SK-N-SH (cell line): ENCODE measurements at regions not wholly inside any gene's neighbourhood (a gene's known extent, or its start where the extent isn't known, plus 50 kb on each side); places are given as distances from the start of the nearest gene placed in this dataset.

Source experiments
- CTCF ChIA-PET: fragments of 300-600, 350-600 bp; formaldehyde crosslinking; extraction: SDS; loops from one replicate; lab custom pipeline; 2021; lab: Yijun Ruan, JAX
- POLR2A ChIA-PET: fragments of 350-600 bp; sonication (Branson Sonifier 250); formaldehyde crosslinking; extraction: SDS; loops from one replicate; lab custom pipeline; 2020; ENCODE audit warnings: antibody characterized with exemption, inconsistent platforms; lab: Yijun Ruan, JAX
- DNase-seq: peaks from one replicate; pipeline ENCODE4 v3.0.0; 2012
- H2AFZ ChIP-seq: fragments of 200-600 bp; sonication (generic); 2 replicates; pipeline ENCODE4 v1.8.1; 2016; ENCODE audit warnings: antibody characterized with exemption, mild to moderate bottlenecking, low read depth
- H3F3A ChIP-seq: fragments of 200-600 bp; sonication (generic); replicated peaks from 2 replicates; pipeline ENCODE3; 2016; ENCODE audit warnings: antibody characterized with exemption, mild to moderate bottlenecking; ENCODE audit not compliant: insufficient read depth
- H3K27ac ChIP-seq, 2 experiments: fragments of 200-500 bp in 1 of 2; fragments of 200-600 bp in 1 of 2; sonication (Bioruptor generic) in 1 of 2; sonication (generic), shearing (Covaris generic) in 1 of 2; 2 replicates each; pipeline versions ENCODE4 v1.5.1 to v1.6.1; 2014 to 2016; ENCODE audit warnings: low read depth in 2 of 2, inconsistent platforms in 1 of 2, low read length in 1 of 2, mild to moderate bottlenecking in 1 of 2, mixed read lengths in 1 of 2
- H3K27me3 ChIP-seq: fragments of 200-600 bp; sonication (generic), shearing (Covaris generic); 2 replicates; pipeline ENCODE4 v1.6.1; 2016; ENCODE audit warnings: mixed run types; ENCODE audit not compliant: insufficient read depth
- H3K36me3 ChIP-seq, 2 experiments: fragments of 200-500 bp in 1 of 2; fragments of 200-600 bp in 1 of 2; sonication (Bioruptor generic) in 1 of 2; sonication (generic) in 1 of 2; replicated peaks in 1 of 2; 2 replicates each; pipeline versions ENCODE3 to v1.5.1; 2014 to 2016; ENCODE audit warnings: low read length in 1 of 2, mild to moderate bottlenecking in 1 of 2; ENCODE audit not compliant: insufficient read depth in 2 of 2, control insufficient read depth in 1 of 2
- H3K4me1 ChIP-seq, 2 experiments: fragments of 200-500 bp in 1 of 2; fragments of 200-600 bp in 1 of 2; sonication (Bioruptor generic) in 1 of 2; sonication (generic), shearing (Covaris generic) in 1 of 2; 2 replicates each; pipeline versions ENCODE4 v1.5.1 to v1.6.1; 2014 to 2016; ENCODE audit warnings: low read depth in 1 of 2, low read length in 1 of 2, mixed run types in 1 of 2; ENCODE audit not compliant: insufficient read depth in 2 of 2, control insufficient read depth in 1 of 2
- H3K4me2 ChIP-seq: fragments of 200-600 bp; sonication (generic), shearing (Covaris generic); 2 replicates; pipeline ENCODE4 v1.6.1; 2017; ENCODE audit warnings: mixed run types
- H3K4me3 ChIP-seq, 2 experiments: fragments of 200-500 bp in 1 of 2; fragments of 200-600 bp in 1 of 2; sonication (Bioruptor generic) in 1 of 2; sonication (generic), shearing (Covaris generic) in 1 of 2; 2 replicates each; pipeline versions ENCODE4 v1.5.1 to v1.8.1; 2014 to 2016; ENCODE audit warnings: low read depth in 2 of 2, inconsistent platforms in 1 of 2, low read length in 1 of 2, mild to moderate bottlenecking in 1 of 2, mixed read lengths in 1 of 2, moderate library complexity in 1 of 2
- H3K79me2 ChIP-seq: fragments of 200-600 bp; sonication (generic); 2 replicates; pipeline ENCODE4 v1.8.1; 2017; ENCODE audit warnings: mild to moderate bottlenecking; ENCODE audit not compliant: insufficient read depth
- H3K9ac ChIP-seq: fragments of 200-600 bp; sonication (generic); 2 replicates; pipeline ENCODE4 v1.6.1; 2017; ENCODE audit warnings: mixed run types
- H3K9me2 ChIP-seq: fragments of 200-600 bp; sonication (generic); 2 replicates; pipeline ENCODE4 v1.6.1; 2017; ENCODE audit warnings: mixed run types
- H3K9me3 ChIP-seq: fragments of 200-600 bp; sonication (generic); 2 replicates; pipeline ENCODE4 v1.6.1; 2017; ENCODE audit warnings: mixed run types, mild to moderate bottlenecking, moderate library complexity
- H4K20me1 ChIP-seq: fragments of 200-600 bp; sonication (generic); 2 replicates; pipeline ENCODE4 v1.6.1; 2017; ENCODE audit warnings: mild to moderate bottlenecking, mixed run types; ENCODE audit not compliant: insufficient read depth
- CHD2 ChIP-seq: fragments of 150-350 bp; IDR thresholded peaks from 2 replicates; pipeline ENCODE4 v1.6.1; 2018; ENCODE audit warnings: low read length; ENCODE audit not compliant: partially characterized antibody
- ELF1 ChIP-seq: IDR thresholded peaks from 2 replicates; pipeline ENCODE4 v1.4.0; 2012
- EP300 ChIP-seq, 2 experiments: IDR thresholded peaks; 2 replicates each; pipeline versions ENCODE4 v1.4.0 to v1.6.1; 2012; ENCODE audit warnings: borderline replicate concordance in 1 of 2, low read depth in 1 of 2, low read length in 1 of 2
- FOSL2 ChIP-seq: IDR thresholded peaks from 2 replicates; pipeline ENCODE4 v1.4.0; 2012; ENCODE audit warnings: low read depth, mild to moderate bottlenecking, moderate library complexity, borderline replicate concordance
- FOXJ3 ChIP-seq: sonication (generic); formaldehyde crosslinking; IDR thresholded peaks from 2 replicates; pipeline ENCODE4 v1.5.1; 2020; ENCODE audit warnings: mild to moderate bottlenecking, missing genetic modification reagents
- FOXM1 ChIP-seq: IDR thresholded peaks from 2 replicates; pipeline ENCODE4 v1.4.0; 2012; ENCODE audit warnings: low read depth, mild to moderate bottlenecking
- GABPA ChIP-seq: IDR thresholded peaks from 2 replicates; pipeline ENCODE4 v1.4.0; 2012; ENCODE audit warnings: low read depth, mild to moderate bottlenecking
- GATA2 ChIP-seq: sonication (generic); formaldehyde crosslinking; IDR thresholded peaks from 2 replicates; pipeline ENCODE4 v1.5.0; 2020; ENCODE audit warnings: mild to moderate bottlenecking, missing genetic modification reagents
- JUND ChIP-seq: IDR thresholded peaks from 2 replicates; pipeline ENCODE4 v1.4.0; 2012
- MXI1 ChIP-seq: IDR thresholded peaks from 2 replicates; pipeline ENCODE4 v1.6.1; 2012; ENCODE audit warnings: mild to moderate bottlenecking, low read depth, low read length, improper control_type of control experiment
- NFIC ChIP-seq: IDR thresholded peaks from 2 replicates; pipeline ENCODE4 v1.4.0; 2012; ENCODE audit warnings: borderline replicate concordance
- NRF1 ChIP-seq: IDR thresholded peaks from 2 replicates; pipeline ENCODE4 v1.6.1; 2012; ENCODE audit warnings: low read depth, mild to moderate bottlenecking, low read length
- POLR2AphosphoS5 ChIP-seq: IDR thresholded peaks from 2 replicates; pipeline ENCODE4 v1.6.1; 2012; ENCODE audit warnings: low read depth, low read length
- RFX5 ChIP-seq: IDR thresholded peaks from 2 replicates; pipeline ENCODE4 v1.6.1; 2012; ENCODE audit warnings: mild to moderate bottlenecking, improper control_type of control experiment, low read length
- RXRA ChIP-seq: IDR thresholded peaks from 2 replicates; pipeline ENCODE4 v1.4.0; 2012; ENCODE audit warnings: low read depth, mild to moderate bottlenecking, borderline replicate concordance
- SMC3 ChIP-seq: IDR thresholded peaks from 2 replicates; pipeline ENCODE4 v1.6.1; 2012; ENCODE audit warnings: low read depth, low read length, improper control_type of control experiment
- TAF1 ChIP-seq: IDR thresholded peaks from 2 replicates; pipeline ENCODE4 v1.6.1; 2012; ENCODE audit warnings: low read depth, mild to moderate bottlenecking, low read length, moderate library complexity, borderline replicate concordance
- TCF12 ChIP-seq: IDR thresholded peaks from 2 replicates; pipeline ENCODE4 v1.4.0; 2012
- YY1 ChIP-seq: IDR thresholded peaks from 2 replicates; pipeline ENCODE4 v1.4.0; 2012; ENCODE audit warnings: low read depth, mild to moderate bottlenecking
- WGBS: methylation state at CpG from one replicate; pipeline ENCODE4 v1.1.6; 2017; ENCODE audit warnings: low lambda C conversion rate; 5-methylcytosine and 5-hydroxymethylcytosine counted together
- TF ChIP-seq, protein P1 (sequence below): IDR thresholded peaks from 2 replicates; pipeline ENCODE4 v1.4.0; 2012; ENCODE audit warnings: low read depth
- TF ChIP-seq, protein P2 (sequence below): IDR thresholded peaks from 2 replicates; pipeline ENCODE4 v1.4.0; 2012; ENCODE audit warnings: low read depth, borderline replicate concordance
- TF ChIP-seq, protein P3 (sequence below): fragments of 200-600 bp; sonication (generic); IDR thresholded peaks from 2 replicates; pipeline ENCODE4 v1.6.1; 2017; ENCODE audit warnings: antibody characterized with exemption, mild to moderate bottlenecking, moderate library complexity

DNA sequence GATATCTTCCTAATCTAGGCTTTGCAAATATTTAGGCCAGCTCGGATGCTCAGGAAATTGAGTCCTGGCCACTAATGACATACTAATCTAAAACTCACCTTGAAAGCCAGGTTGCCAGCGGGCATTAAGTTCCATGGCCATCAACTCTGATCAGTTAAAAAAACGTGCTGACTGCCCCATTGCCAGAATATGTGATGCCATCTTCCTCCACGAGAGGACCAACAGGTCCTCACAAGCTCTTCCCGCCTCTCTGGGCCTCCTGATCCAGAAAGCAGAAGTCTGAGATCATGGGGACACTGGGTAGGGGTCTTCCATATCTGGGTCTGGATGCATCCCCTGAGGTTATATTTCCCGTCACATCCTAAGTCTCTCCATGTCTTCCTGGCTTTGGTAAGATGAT lies 311.3 kb downstream of the TCERG1L start:
- CTCF ChIA-PET, result no interaction called here
- no peak overlapping the region for H3K4me3 ChIP-seq
- H4K20me1 ChIP-seq, result no peaks in the 10 kb centered on the region
- no peak overlapping the region for H3K27ac ChIP-seq
- no peaks in the 10 kb centered on the region for H3K79me2 ChIP-seq
- POLR2A ChIA-PET, result no interaction called here
- H3F3A ChIP-seq, result no peaks in the 10 kb centered on the region
- no peak overlapping the region for H2AFZ ChIP-seq
- H3K27me3 ChIP-seq, result no peaks in the 10 kb centered on the region
- H3K9me3 ChIP-seq, result no peaks in the 10 kb centered on the region
- H3K4me1 ChIP-seq, result no peaks in the 10 kb centered on the region
- no peaks in the 10 kb centered on the region for H3K36me3 ChIP-seq
- H3K9ac ChIP-seq, result no peak overlapping the region
- no peaks in the 10 kb centered on the region for H3K9me2 ChIP-seq
- H3K4me2 ChIP-seq, result no peak overlapping the region
- DNase-seq, result no peak
- WGBS, result 15% methylated on average over 6 of the region's 6 CpGs
- TF ChIP-seq YY1 (no peak), POLR2AphosphoS5 (no peak), FOXM1 (no peak), RFX5 (no peak), TAF1 (no peak), CHD2 (no peak), FOXJ3 (CRISPR knock-in tag) (no peak), ELF1 (no peak), JUND (no peak), FOSL2 (no peak), EP300 (IDR thresholded peaks at IDR 0.05; ENCODE audit: borderline replicate concordance in 1 of 2, low read depth in 1 of 2, low read length in 1 of 2) (no peak), MXI1 (no peak), SMC3 (no peak), GABPA (no peak), GATA2 (CRISPR knock-in tag) (no peak), NRF1 (no peak)
- TF ChIP-seq, protein P1, sequence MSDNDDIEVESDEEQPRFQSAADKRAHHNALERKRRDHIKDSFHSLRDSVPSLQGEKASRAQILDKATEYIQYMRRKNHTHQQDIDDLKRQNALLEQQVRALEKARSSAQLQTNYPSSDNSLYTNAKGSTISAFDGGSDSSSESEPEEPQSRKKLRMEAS, result no peak
- TF ChIP-seq, protein P2, sequence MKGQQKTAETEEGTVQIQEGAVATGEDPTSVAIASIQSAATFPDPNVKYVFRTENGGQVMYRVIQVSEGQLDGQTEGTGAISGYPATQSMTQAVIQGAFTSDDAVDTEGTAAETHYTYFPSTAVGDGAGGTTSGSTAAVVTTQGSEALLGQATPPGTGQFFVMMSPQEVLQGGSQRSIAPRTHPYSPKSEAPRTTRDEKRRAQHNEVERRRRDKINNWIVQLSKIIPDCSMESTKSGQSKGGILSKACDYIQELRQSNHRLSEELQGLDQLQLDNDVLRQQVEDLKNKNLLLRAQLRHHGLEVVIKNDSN, result no peak
- TF ChIP-seq, protein P3, sequence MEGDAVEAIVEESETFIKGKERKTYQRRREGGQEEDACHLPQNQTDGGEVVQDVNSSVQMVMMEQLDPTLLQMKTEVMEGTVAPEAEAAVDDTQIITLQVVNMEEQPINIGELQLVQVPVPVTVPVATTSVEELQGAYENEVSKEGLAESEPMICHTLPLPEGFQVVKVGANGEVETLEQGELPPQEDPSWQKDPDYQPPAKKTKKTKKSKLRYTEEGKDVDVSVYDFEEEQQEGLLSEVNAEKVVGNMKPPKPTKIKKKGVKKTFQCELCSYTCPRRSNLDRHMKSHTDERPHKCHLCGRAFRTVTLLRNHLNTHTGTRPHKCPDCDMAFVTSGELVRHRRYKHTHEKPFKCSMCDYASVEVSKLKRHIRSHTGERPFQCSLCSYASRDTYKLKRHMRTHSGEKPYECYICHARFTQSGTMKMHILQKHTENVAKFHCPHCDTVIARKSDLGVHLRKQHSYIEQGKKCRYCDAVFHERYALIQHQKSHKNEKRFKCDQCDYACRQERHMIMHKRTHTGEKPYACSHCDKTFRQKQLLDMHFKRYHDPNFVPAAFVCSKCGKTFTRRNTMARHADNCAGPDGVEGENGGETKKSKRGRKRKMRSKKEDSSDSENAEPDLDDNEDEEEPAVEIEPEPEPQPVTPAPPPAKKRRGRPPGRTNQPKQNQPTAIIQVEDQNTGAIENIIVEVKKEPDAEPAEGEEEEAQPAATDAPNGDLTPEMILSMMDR, result no peak

DNA sequence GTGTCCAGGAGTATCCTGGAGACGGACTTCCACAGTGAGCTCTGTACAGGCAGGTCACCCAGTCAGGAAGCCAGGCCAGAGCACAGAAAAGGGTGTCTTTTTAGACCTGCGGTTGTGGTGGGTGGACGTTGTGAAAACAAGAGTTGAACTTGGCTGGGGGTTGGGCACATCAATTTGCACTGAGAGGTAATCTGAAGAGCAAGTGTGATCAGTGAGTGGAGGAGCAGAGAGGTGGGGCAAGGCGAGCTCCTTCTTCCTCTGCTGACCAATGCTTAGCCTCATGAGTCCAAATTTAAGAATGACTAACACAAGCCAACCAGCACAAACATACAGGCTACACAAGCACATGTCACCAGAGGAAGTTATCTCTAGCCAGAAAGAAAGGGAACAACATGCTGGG lies 310.8 kb downstream of the TCERG1L start:
- no peaks in the 10 kb centered on the region for H3K79me2 ChIP-seq
- TF ChIP-seq TCF12, result no peak
- no peak for TF ChIP-seq EP300 (IDR thresholded peaks at IDR 0.05; ENCODE audit: borderline replicate concordance in 1 of 2, low read depth in 1 of 2, low read length in 1 of 2)
- TF ChIP-seq ELF1, result no peak
- no peak for TF ChIP-seq FOXM1
- TF ChIP-seq NRF1, result no peak
- no peak for TF ChIP-seq YY1
- TF ChIP-seq RXRA, result no peak
- no peak for TF ChIP-seq GATA2 (CRISPR knock-in tag)
- TF ChIP-seq NFIC, result no peak
- TF ChIP-seq FOSL2, result no peak
- no peaks in the 10 kb centered on the region for H3K9me2 ChIP-seq
- ChIA-PET POLR2A (no interaction called here), CTCF (no interaction called here)
- no peaks in the 10 kb centered on the region for H3K9me3 ChIP-seq
- no peak for DNase-seq
- no peaks in the 10 kb centered on the region for H3F3A ChIP-seq
- no peaks in the 10 kb centered on the region for H3K4me1 ChIP-seq
- no peak overlapping the region for H3K9ac ChIP-seq
- no peak overlapping the region for H3K27ac ChIP-seq
- no peak overlapping the region for H3K4me3 ChIP-seq
- no peak overlapping the region for H2AFZ ChIP-seq
- WGBS, result 15% methylated on average over 4 of the region's 4 CpGs
- H3K27me3 ChIP-seq, result no peaks in the 10 kb centered on the region
- no peaks in the 10 kb centered on the region for H3K36me3 ChIP-seq
- H4K20me1 ChIP-seq, result no peaks in the 10 kb centered on the region
- H3K4me2 ChIP-seq, result no peak overlapping the region
